Gastroesophageal sphincter (tissue), 3 donors: ENCODE measurements at regions not wholly inside any gene's neighbourhood (a gene's known extent, or its start where the extent isn't known, plus 50 kb on each side); places are given as distances from the start of the nearest gene placed in this dataset.

Experiments used
- CTCF ChIP-seq, 4 experiments: fragments of 200-600 bp in 2 of 4; fragments of 450-650 bp in 2 of 4; sonication (generic) in 1 of 4; IDR thresholded peaks; one replicate each; pipeline ENCODE4 v1.5.1; 2017 to 2019; ENCODE audit warnings: antibody characterized with exemption in 4 of 4, mild to moderate bottlenecking in 2 of 4, moderate library complexity in 2 of 4
- POLR2A ChIP-seq, 2 donors: fragments of 450-650 bp; IDR thresholded peaks; one replicate each; pipeline ENCODE4 v1.6.1; 2017; ENCODE audit warnings: antibody characterized with exemption in 2 of 2, mild to moderate bottlenecking in 2 of 2, moderate library complexity in 1 of 2

DNA sequence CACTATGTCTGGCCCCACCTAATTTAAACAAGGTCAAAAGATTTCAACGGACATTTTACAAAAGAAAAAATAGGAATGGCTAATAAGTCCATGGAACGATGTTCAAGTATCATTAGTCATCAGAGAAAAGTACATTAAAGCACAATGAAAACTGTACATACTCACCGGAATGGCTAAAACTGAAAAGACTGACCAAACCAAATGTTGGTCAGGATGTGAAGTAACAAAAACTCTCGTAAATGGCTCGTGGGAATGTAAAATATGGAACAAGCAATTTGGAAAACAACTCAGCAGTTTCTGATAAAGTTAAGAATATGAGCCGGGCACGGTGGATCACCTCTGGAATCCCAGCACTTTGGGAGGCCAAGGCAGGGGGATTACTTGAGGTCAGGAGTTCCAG is 65.7 kb upstream of the PARD3 start:
- TF ChIP-seq POLR2A (IDR thresholded peaks at IDR 0.05) = no peak
- no peak for TF ChIP-seq CTCF (IDR thresholded peaks at IDR 0.05)
